BLaER1 (cell line): ENCODE measurements at regions not wholly inside any gene's neighbourhood (a gene's known extent, or its start where the extent isn't known, plus 50 kb on each side); places are given as distances from the start of the nearest gene placed in this dataset.

ENCODE experiments used
- H3K27ac ChIP-seq: shearing (Covaris generic); formaldehyde crosslinking; 2 replicates; pipeline ENCODE4 v1.8.1; 2022
- H3K27me3 ChIP-seq: shearing (Covaris generic); formaldehyde crosslinking; 2 replicates; pipeline ENCODE4 v1.8.1; 2022
- H3K36me3 ChIP-seq: shearing (Covaris generic); formaldehyde crosslinking; 2 replicates; pipeline ENCODE4 v1.8.1; 2022
- H3K4me1 ChIP-seq: shearing (Covaris generic); formaldehyde crosslinking; 2 replicates; pipeline ENCODE4 v1.8.1; 2022
- H3K4me2 ChIP-seq: shearing (Covaris generic); formaldehyde crosslinking; 2 replicates; pipeline ENCODE4 v1.8.1; 2022
- H3K4me3 ChIP-seq: shearing (Covaris generic); formaldehyde crosslinking; 2 replicates; pipeline ENCODE4 v1.8.1; 2022
- H3K9ac ChIP-seq: shearing (Covaris generic); formaldehyde crosslinking; 2 replicates; pipeline ENCODE4 v1.8.1; 2022
- H3K9me3 ChIP-seq: shearing (Covaris generic); formaldehyde crosslinking; 2 replicates; pipeline ENCODE4 v1.8.1; 2022
- H4K20me1 ChIP-seq: shearing (Covaris generic); formaldehyde crosslinking; 2 replicates; pipeline ENCODE4 v1.8.1; 2022
- Cebpa-rat ChIP-seq: shearing (Covaris generic); IDR thresholded peaks from 2 replicates; pipeline ENCODE4 v1.8.1; 2022

- Histone ChIP-seq H3K4me3 (no peak overlapping the region), H4K20me1 (no peaks in the 10 kb centered on the region), H3K9me3 (no peaks in the 10 kb centered on the region), H3K4me2 (no peak overlapping the region), H3K27me3 (no peaks in the 10 kb centered on the region), H3K9ac (no peak overlapping the region), H3K27ac (no peak overlapping the region), H3K36me3 (no peaks in the 10 kb centered on the region), H3K4me1 (no peaks in the 10 kb centered on the region)
- no peak for TF ChIP-seq Cebpa-rat
Observed at GRCh38 chr14:42078345-42078744, 471.7 kb downstream of the LRFN5 start.

GRCh38 chr14:42070031-42070430 is 463.4 kb downstream of the LRFN5 start:
- no peak overlapping the region for H3K27ac ChIP-seq
- no peak overlapping the region for H3K4me2 ChIP-seq
- H3K4me3 ChIP-seq = no peak overlapping the region
- no peak for TF ChIP-seq Cebpa-rat
- no peaks in the 10 kb centered on the region for H4K20me1 ChIP-seq
- no peaks in the 10 kb centered on the region for H3K9me3 ChIP-seq
- H3K4me1 ChIP-seq = no peaks in the 10 kb centered on the region
- no peak overlapping the region for H3K9ac ChIP-seq
- no peaks in the 10 kb centered on the region for H3K27me3 ChIP-seq
- no peaks in the 10 kb centered on the region for H3K36me3 ChIP-seq

- no peak overlapping the region for H3K27ac ChIP-seq
- no peak for TF ChIP-seq Cebpa-rat
- no peaks in the 10 kb centered on the region for H3K9me3 ChIP-seq
- no peaks in the 10 kb centered on the region for H3K4me1 ChIP-seq
- no peak overlapping the region for H3K4me2 ChIP-seq
- H3K4me3 ChIP-seq = no peak overlapping the region
- no peaks in the 10 kb centered on the region for H4K20me1 ChIP-seq
- no peaks in the 10 kb centered on the region for H3K27me3 ChIP-seq
- no peak overlapping the region for H3K9ac ChIP-seq
- no peaks in the 10 kb centered on the region for H3K36me3 ChIP-seq
Observed at GRCh38 chr14:42057111-42057510, 450.4 kb downstream of the LRFN5 start.

- no peak overlapping the region for H3K4me3 ChIP-seq
- H4K20me1 ChIP-seq = no peaks in the 10 kb centered on the region
- H3K9me3 ChIP-seq = no peaks in the 10 kb centered on the region
- H3K4me2 ChIP-seq = peak overlapping the region; percentile 51
- no peaks in the 10 kb centered on the region for H3K36me3 ChIP-seq
- H3K9ac ChIP-seq = no peak overlapping the region
- peaks cover 11% of the 10 kb centered on the region for H3K4me1 ChIP-seq
- no peaks in the 10 kb centered on the region for H3K27me3 ChIP-seq
- TF ChIP-seq Cebpa-rat = no peak
- H3K27ac ChIP-seq = no peak overlapping the region
Observed at GRCh38 chr14:42047421-42048055, 440.9 kb downstream of the LRFN5 start.

GRCh38 chr14:42045383-42045782 is 438.7 kb downstream of the LRFN5 start:
- Histone ChIP-seq H4K20me1 (no peaks in the 10 kb centered on the region), H3K4me2 (no peak overlapping the region), H3K36me3 (no peaks in the 10 kb centered on the region), H3K27me3 (no peaks in the 10 kb centered on the region), H3K9me3 (no peaks in the 10 kb centered on the region), H3K27ac (no peak overlapping the region), H3K4me3 (no peak overlapping the region), H3K9ac (no peak overlapping the region), H3K4me1 (peaks cover 11% of the 10 kb centered on the region)
- TF ChIP-seq Cebpa-rat = no peak

GRCh38 chr14:42028607-42029006 is 421.9 kb downstream of the LRFN5 start:
- Histone ChIP-seq H3K9ac (no peak overlapping the region), H3K9me3 (0 out of 2 replicates have a peak, but pooled peaks cover 5% of the 10 kb centered on the region), H3K4me3 (no peak overlapping the region), H3K27ac (no peak overlapping the region), H3K4me2 (peak overlapping the region; percentile 53), H3K27me3 (no peaks in the 10 kb centered on the region), H3K4me1 (peaks cover 15% of the 10 kb centered on the region), H3K36me3 (no peaks in the 10 kb centered on the region), H4K20me1 (no peaks in the 10 kb centered on the region)
- TF ChIP-seq Cebpa-rat = no peak

- H4K20me1 ChIP-seq = no peaks in the 10 kb centered on the region
Observed at GRCh38 chr14:42027271-42027670, 420.6 kb downstream of the LRFN5 start.

GRCh38 chr14:42023452-42023851 is 416.8 kb downstream of the LRFN5 start:
- Histone ChIP-seq H3K4me3 (no peak overlapping the region), H3K36me3 (no peaks in the 10 kb centered on the region), H3K9me3 (0 out of 2 replicates have a peak, but pooled peaks cover 5% of the 10 kb centered on the region), H4K20me1 (no peaks in the 10 kb centered on the region), H3K4me1 (peaks cover 6% of the 10 kb centered on the region), H3K27me3 (no peaks in the 10 kb centered on the region), H3K4me2 (no peak overlapping the region), H3K27ac (no peak overlapping the region), H3K9ac (no peak overlapping the region)
- TF ChIP-seq Cebpa-rat = no peak

More at GRCh38 chr14:42027271-42027670, 420.6 kb downstream of the LRFN5 start:
- H3K9me3 ChIP-seq = 0 out of 2 replicates have a peak, but pooled peaks cover 5% of the 10 kb centered on the region
- no peak overlapping the region for H3K9ac ChIP-seq
- H3K4me1 ChIP-seq = peaks cover 15% of the 10 kb centered on the region
- H3K36me3 ChIP-seq = no peaks in the 10 kb centered on the region
- no peak overlapping the region for H3K4me2 ChIP-seq
- no peak overlapping the region for H3K4me3 ChIP-seq
- no peak overlapping the region for H3K27ac ChIP-seq
- no peaks in the 10 kb centered on the region for H3K27me3 ChIP-seq
- no peak for TF ChIP-seq Cebpa-rat

GRCh38 chr14:42014301-42014700 is 407.6 kb downstream of the LRFN5 start:
- no peaks in the 10 kb centered on the region for H3K9me3 ChIP-seq
- H4K20me1 ChIP-seq = no peaks in the 10 kb centered on the region
- H3K36me3 ChIP-seq = no peaks in the 10 kb centered on the region
- no peak overlapping the region for H3K27ac ChIP-seq
- no peaks in the 10 kb centered on the region for H3K27me3 ChIP-seq
- H3K9ac ChIP-seq = no peak overlapping the region
- H3K4me3 ChIP-seq = no peak overlapping the region
- H3K4me1 ChIP-seq = peaks cover 8% of the 10 kb centered on the region; the same call in 1 of the 2 replicates
- TF ChIP-seq Cebpa-rat = no peak
- H3K4me2 ChIP-seq = no peak overlapping the region

- H3K27me3 ChIP-seq = no peaks in the 10 kb centered on the region
- no peaks in the 10 kb centered on the region for H3K9me3 ChIP-seq
- H3K27ac ChIP-seq = no peak overlapping the region
- H3K36me3 ChIP-seq = no peaks in the 10 kb centered on the region
- H3K4me3 ChIP-seq = no peak overlapping the region
- H3K4me2 ChIP-seq = no peak overlapping the region
- H4K20me1 ChIP-seq = no peaks in the 10 kb centered on the region
- no peak for TF ChIP-seq Cebpa-rat
- H3K4me1 ChIP-seq = peaks cover 8% of the 10 kb centered on the region; the same call in 1 of the 2 replicates
- H3K9ac ChIP-seq = no peak overlapping the region
Observed at GRCh38 chr14:42013559-42013958, 406.9 kb downstream of the LRFN5 start.
